Kidney (tissue), 13 donors: ENCODE measurements at regions not wholly inside any gene's neighbourhood (a gene's known extent, or its start where the extent isn't known, plus 50 kb on each side); places are given as distances from the start of the nearest gene placed in this dataset.

Experiments used
- DNase-seq, 5 donors: peaks; one replicate each; pipeline ENCODE4 v3.0.0-alpha.2; 2013 to 2020
- FAIRE-seq: peaks from 2 replicates; lab custom pipeline; 2012; peaks lifted over from hg19 to GRCh38; lab: Jason Lieb, UNC
- H3K27ac ChIP-seq, 2 donors: one replicate each; pipeline ENCODE4 v1.7.0; 2013; ENCODE audit warnings: low read depth in 2 of 2, low read length in 2 of 2, inconsistent platforms in 1 of 2
- H3K27me3 ChIP-seq: one replicate; pipeline ENCODE4 v1.7.1; 2013; ENCODE audit warnings: low read length, inconsistent platforms; ENCODE audit not compliant: control insufficient read depth, insufficient read depth
- H3K36me3 ChIP-seq, 3 donors: one replicate each; pipeline versions ENCODE4 v1.7.0 to v1.7.1; 2013; ENCODE audit warnings: low read length in 3 of 3, control low read depth in 1 of 3, inconsistent platforms in 1 of 3; ENCODE audit not compliant: insufficient read depth in 3 of 3, control insufficient read depth in 2 of 3
- H3K4me1 ChIP-seq, 3 donors: one replicate each; pipeline versions ENCODE4 v1.7.0 to v1.7.1; 2013; ENCODE audit warnings: low read length in 3 of 3, inconsistent platforms in 1 of 3, low read depth in 1 of 3; ENCODE audit not compliant: control insufficient read depth in 2 of 3, insufficient read depth in 2 of 3
- H3K4me3 ChIP-seq, 3 donors: one replicate each; pipeline versions ENCODE4 v1.7.0 to v1.8.1; 2013; ENCODE audit warnings: low read length in 3 of 3, control low read depth in 1 of 3, inconsistent platforms in 1 of 3
- H3K9ac ChIP-seq, 3 donors: one replicate each; pipeline versions ENCODE4 v1.7.0 to v1.7.1; 2013; ENCODE audit warnings: low read length in 3 of 3, control low read depth in 1 of 3, inconsistent platforms in 1 of 3
- H3K9me3 ChIP-seq, 3 donors: one replicate each; pipeline versions ENCODE4 v1.7.0 to v1.7.1; 2013; ENCODE audit warnings: low read length in 3 of 3, control low read depth in 1 of 3, inconsistent platforms in 1 of 3; ENCODE audit not compliant: control insufficient read depth in 2 of 3, insufficient read depth in 1 of 3
- CTCF ChIP-seq: IDR thresholded peaks from 3 replicates; pipeline ENCODE4 v1.5.1; 2012; ENCODE audit warnings: mild to moderate bottlenecking, moderate library complexity, borderline replicate concordance; ENCODE audit not compliant: insufficient read depth; ENCODE audit errors: extremely low read depth
- intact Hi-C: fragments of 100-400 bp; cut with DNase I; formaldehyde crosslinking; loops from one replicate; pipeline ENCODE4 v1.11.1; 2022
- donor health status: control.
- donor health status: control.
- donor health status: control.
- donor health status: control.
- donor health status: control.
- donor health status: DM: yes; HTN: yes; CAD: no.
- donor health status: Normal renal cell carcinoma (clear cell type).

- Histone ChIP-seq H3K36me3 (no peaks in the 10 kb centered on the region), H3K9ac (no peak overlapping the region), H3K27me3 (no peaks in the 10 kb centered on the region), H3K4me3 (no peak overlapping the region), H3K9me3 (no peaks in the 10 kb centered on the region), H3K27ac (no peak overlapping the region), H3K4me1 (no peaks in the 10 kb centered on the region)
- DNase-seq (no peak), FAIRE-seq (no peak)
- intact Hi-C loops, result no loop called here
- no peak for TF ChIP-seq CTCF
Observed at GRCh38 chr2:180625006-180625844, 355.2 kb upstream of the UBE2E3 start.

- DNase-seq, result peak in 2 of 5 donors; percentile 16 to 54
- Histone ChIP-seq H3K27ac (no peak overlapping the region), H3K36me3 (no peaks in the 10 kb centered on the region), H3K4me1 (no peaks in the 10 kb centered on the region), H3K9ac (no peak overlapping the region), H3K27me3 (no peaks in the 10 kb centered on the region), H3K4me3 (no peak overlapping the region), H3K9me3 (no peaks in the 10 kb centered on the region)
- no peak for FAIRE-seq
- no peak for TF ChIP-seq CTCF
- intact Hi-C loops, result no loop called here
Observed at GRCh38 chr2:180621941-180622918, 358.2 kb upstream of the UBE2E3 start.

- Histone ChIP-seq H3K4me3 (no peak overlapping the region), H3K9ac (no peak overlapping the region), H3K27me3 (no peaks in the 10 kb centered on the region), H3K27ac (no peak overlapping the region), H3K4me1 (no peaks in the 10 kb centered on the region), H3K9me3 (no peaks in the 10 kb centered on the region), H3K36me3 (no peaks in the 10 kb centered on the region)
- no peak for FAIRE-seq
- DNase-seq, result peak in 1 of 5 donors; percentile 12
- TF ChIP-seq CTCF, result no peak
- intact Hi-C loops, result no loop called here
Observed at GRCh38 chr2:180621366-180621765, 359.0 kb upstream of the UBE2E3 start.
